Erythroblast (primary cell): ENCODE measurements at regions not wholly inside any gene's neighbourhood (a gene's known extent, or its start where the extent isn't known, plus 50 kb on each side); places are given as distances from the start of the nearest gene placed in this dataset.

Source experiments
- DNase-seq, 2 experiments: peaks; one replicate each; lab custom pipeline; 2025; lab: John Stamatoyannopoulos, UW
- GATA1 ChIP-seq: IDR thresholded peaks from 2 replicates; pipeline ENCODE4 v1.6.1; 2011; ENCODE audit warnings: low read depth, mild to moderate bottlenecking, control low read depth, low read length, moderate library complexity
- POLR2A ChIP-seq: IDR thresholded peaks from 2 replicates; pipeline ENCODE4 v1.6.1; 2011; ENCODE audit warnings: mild to moderate bottlenecking, low read length

- no peak for DNase-seq
These were observed 468.4 kb downstream of the TCERG1L start for GRCh38 chr10:130843051-130843653.

DNA sequence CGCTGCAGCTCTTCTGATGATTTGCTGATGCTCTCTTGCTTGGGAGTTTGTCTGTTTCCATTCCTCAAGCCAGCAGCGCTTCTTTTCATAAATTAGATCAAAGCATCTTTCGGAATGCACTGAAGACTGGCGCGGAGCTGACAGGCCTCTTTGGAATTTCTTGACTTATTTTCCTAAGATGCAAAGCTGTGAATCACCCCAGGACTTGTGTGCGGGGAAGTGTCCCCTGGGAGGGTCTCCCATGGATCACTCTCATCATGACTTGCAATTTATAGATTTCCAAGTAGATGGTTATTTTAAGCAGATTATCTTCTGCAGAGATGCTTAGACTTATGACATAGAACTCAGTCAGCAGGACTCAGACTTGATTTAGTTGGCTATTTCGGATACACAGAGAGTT lies 467.2 kb downstream of the TCERG1L start:
- no peak for DNase-seq
- TF ChIP-seq GATA1: no peak
- TF ChIP-seq POLR2A: no peak

More at GRCh38 chr10:130843051-130843653, 468.4 kb downstream of the TCERG1L start:
- no peak for TF ChIP-seq GATA1

DNA sequence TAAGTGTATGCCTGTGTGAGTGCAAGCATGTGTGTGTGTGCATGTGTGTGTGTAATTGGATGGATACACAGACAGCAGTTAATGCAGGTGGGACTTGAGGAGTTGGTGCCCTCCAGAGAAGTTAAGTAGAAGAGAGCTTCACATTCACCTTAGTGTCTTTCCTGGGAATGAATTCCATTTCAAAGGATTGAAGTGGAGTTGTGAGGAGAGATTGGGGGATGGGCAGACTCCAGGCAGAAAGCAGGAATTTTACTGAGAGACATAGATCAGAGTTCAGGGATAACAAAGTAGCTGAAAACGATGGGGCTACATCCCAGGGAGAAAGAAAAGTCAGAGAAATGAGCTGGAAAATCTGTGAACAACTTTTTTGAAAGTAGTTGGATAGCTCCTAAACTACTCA lies 464.4 kb downstream of the TCERG1L start:
- no peak for DNase-seq
- TF ChIP-seq GATA1: no peak
- TF ChIP-seq POLR2A: no peak

- TF ChIP-seq POLR2A (no peak), GATA1 (no peak)
- DNase-seq: no peak
These were observed 462.7 kb downstream of the TCERG1L start for GRCh38 chr10:130848855-130849254.

- DNase-seq: no peak
- no peak for TF ChIP-seq GATA1
- TF ChIP-seq POLR2A: no peak
These were observed 457.4 kb downstream of the TCERG1L start for GRCh38 chr10:130854151-130854550.

DNA sequence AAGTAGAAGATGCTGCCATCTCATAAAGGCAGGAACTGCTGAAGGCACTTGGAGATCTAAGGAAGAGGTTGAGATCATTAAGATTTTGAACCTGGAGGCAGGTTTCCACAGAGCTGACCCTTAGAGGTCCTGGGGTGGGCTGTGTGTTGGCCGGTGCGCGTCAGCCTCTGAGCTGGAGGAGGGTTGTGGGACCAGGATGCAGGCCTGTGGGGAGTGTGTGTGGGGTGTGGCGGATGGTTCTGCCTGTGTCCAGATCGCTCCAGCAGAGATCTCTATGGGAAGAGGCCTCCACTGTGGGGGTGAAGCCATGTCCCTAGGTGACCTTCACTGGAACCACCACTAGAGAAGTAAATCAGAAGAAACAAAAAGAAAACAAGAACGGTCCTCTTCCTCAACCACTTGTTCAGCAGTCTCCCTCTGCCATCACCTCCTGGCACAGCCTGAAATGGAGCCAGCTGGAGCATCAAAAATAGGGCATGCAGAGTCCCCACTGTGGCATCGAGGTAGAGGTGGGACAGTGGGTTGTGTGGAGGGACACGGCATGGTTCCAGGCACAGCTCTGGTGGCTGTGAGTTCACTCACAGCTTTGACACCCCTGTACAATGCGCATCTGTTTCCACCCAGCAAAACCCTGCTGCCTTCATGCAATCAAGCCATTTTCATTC lies 453.8 kb downstream of the TCERG1L start:
- TF ChIP-seq POLR2A (no peak), GATA1 (no peak)
- no peak for DNase-seq

DNA sequence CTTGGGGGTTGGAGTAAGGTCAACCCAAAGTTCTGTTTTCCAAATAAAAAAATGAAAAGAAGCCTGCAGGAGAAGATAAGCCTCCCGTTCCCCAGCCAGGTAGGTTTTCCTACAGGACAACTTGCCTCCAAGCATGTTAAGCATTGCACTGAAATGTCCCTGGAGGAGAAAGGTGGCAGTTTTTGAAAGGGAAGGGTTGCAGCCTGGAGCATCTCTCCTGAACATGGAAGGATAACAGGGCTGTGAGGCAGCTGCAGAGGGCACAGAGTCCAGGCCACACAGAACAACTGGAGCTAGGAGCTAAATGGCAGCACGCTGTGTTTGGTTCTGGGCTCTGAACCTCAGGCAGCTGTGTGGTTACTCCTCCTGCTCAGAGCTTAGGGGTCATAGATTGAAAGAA lies 452.9 kb downstream of the TCERG1L start:
- no peak for DNase-seq
- no peak for TF ChIP-seq POLR2A
- no peak for TF ChIP-seq GATA1

- no peak for TF ChIP-seq POLR2A
- TF ChIP-seq GATA1: no peak
- DNase-seq: no peak
These were observed 452.1 kb downstream of the TCERG1L start for GRCh38 chr10:130859427-130859826.

DNA sequence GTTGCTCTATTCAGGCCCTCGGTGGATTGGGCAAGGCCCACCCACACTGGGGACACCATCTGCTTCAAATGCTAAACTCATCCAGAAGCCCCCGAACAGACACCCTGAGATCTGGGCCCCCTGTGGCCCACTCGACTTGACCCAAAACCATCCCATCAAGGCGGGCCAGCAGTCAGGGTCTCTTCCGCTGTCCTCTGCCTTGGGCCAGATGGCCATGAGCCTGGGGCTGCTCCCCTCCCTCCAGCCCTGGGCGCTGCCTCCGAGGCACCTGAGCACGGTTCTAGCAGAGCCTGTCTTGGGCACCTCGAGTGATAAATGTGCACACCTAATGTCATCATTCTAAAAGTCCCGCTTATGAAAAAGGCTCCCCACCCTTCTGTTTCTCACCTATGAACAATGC lies 449.4 kb downstream of the TCERG1L start:
- TF ChIP-seq GATA1 (no peak), POLR2A (no peak)
- DNase-seq: no peak

- DNase-seq: no peak
- TF ChIP-seq POLR2A: no peak
- TF ChIP-seq GATA1: no peak
These were observed 448.9 kb downstream of the TCERG1L start for GRCh38 chr10:130862626-130863025.

DNA sequence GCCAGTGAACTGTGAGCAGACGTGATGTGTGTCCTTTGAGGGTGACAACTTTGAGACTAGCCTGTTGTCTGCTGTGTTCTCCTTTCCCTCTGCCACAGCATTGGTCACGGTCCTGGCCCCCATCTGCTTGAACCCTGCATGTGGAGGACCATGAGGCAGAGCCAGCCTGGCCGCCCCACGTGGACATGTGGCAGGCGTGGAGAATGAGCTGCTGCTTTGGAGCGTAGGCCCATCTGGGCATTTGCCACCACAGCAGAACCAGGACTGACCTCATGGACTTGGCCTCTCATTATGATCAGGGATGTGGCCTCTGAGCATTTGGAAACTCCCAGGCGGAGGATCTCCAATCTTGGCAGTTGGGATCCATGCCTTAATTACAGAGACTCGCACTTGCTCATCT lies 448.5 kb downstream of the TCERG1L start:
- no peak for DNase-seq
- no peak for TF ChIP-seq GATA1
- no peak for TF ChIP-seq POLR2A

DNA sequence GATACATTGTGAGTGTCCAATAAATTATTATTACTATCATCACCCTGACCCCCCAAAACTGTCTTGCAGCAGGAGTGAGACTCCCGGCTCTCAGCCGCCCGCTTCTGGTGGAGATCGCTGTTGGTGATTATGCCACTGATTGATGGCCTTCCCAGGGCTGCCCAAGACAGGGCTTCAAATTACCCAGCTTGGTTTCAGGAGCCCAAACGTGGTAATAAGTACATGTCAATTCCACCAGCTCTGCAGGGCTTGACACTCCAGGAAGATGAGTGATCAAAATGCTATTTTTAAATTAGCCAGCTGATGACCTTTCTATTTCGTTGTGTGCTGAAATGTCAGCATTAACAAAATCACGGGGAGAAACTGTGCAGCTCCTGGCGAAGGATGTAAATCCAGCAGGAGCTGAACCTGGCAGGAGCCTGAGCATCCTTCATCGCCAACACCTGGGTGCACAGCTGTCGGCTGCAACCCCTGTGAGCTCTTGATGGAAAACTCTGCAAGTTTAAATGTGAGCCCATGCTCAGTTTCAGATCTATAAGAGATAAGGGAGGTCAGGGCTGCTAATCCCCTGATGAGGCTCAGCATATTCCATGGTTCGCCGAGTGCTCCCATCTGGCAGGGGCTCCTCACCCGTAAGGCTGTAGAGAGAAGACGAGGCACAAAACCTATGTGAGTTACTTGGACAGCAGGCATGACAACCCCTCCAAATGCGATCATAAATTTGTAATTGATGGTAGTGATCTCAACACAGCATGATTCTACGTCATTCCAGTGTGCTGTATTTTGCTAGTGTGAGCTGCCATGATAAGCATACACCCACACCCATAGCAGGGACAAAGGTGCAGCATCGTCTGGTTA lies 446.3 kb downstream of the TCERG1L start:
- no peak for DNase-seq
- TF ChIP-seq GATA1: no peak

- no peak for DNase-seq
These were observed 444.7 kb downstream of the TCERG1L start for GRCh38 chr10:130866857-130867256.

More at GRCh38 chr10:130866857-130867256, 444.7 kb downstream of the TCERG1L start:
- TF ChIP-seq POLR2A: no peak
- TF ChIP-seq GATA1: no peak
